ENCODE measurements at regions not wholly inside any gene's neighbourhood (a gene's known extent, or its start where the extent isn't known, plus 50 kb on each side); places are given as distances from the start of the nearest gene placed in this dataset.
"Not testable (repeated sequence)": the region's sequence is repeated elsewhere in the genome, so short reads cannot be mapped to it uniquely, and the experiment has no call there.

DNA sequence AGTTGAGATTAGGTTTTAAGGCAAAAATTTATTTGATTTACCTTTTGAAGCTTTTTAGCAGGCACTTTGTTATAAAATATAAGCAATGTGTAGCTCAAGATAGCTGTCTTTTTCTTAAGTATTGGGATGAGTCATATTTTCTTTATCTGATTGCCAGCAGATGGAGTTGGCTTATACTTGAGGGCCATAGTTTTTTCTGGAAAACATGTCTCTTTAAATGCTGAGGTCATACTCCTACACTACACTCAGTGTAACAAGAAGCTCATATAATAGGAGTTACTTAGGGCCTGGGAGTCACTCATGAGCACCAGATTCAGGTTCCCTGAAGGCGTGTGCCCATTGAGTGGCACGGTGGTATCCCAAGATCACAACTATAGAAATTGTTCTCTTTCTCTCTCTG, 579.8 kb downstream of the EDEM1 start:
- DNase-seq: no peak

DNA sequence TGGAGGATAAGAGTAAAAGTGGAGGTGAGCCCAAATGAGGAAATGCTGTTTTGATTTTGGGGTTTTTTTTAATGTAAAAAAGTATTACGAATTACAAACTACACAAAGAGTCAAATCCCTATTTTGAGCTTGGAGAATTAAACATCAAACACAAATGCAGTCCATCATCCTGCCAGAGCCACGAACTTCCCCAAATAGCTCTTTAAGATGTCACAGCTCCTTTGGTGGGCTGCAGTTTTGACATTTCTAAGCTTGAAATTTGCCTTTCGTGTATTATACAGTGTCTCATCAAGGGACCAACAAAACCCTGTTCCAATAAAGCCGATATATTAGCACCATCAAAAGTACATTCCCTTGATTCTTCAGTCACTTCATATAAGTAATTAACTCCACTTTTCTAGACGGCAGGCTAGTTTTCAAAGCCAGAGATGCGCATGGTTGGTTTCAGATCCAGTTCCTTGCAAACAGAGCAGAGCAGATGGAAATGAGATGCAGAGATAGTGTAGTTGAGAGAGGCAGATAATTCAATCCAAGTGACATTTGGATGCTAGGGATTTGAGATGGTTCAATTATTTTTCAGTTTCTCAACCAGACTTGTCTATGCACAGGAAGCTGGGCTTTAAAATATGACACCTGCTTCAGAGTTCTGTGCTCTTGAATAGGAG, 580.9 kb downstream of the EDEM1 start:
- no peak for DNase-seq

GRCh38 chr3:5769825-5770224, 582.3 kb downstream of the EDEM1 start:
- DNase-seq: no peak

DNA sequence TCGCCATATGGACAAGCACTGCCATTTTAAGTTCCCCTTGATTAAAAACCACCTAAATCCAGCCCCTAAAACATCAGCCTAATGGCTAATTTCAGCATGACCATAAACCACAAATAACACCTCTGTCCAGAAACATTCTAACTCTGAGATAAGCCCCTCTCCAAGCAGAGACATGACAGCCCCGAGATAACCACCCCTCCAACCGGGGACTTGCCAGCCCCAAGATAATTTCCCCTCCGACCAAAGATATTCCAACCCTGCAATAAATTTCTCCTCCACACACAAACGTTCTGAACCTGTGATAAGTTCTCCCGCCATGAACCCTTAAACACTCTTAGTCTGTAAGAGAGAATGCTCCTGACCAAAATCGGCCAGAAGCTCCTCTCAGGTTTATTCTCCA, 586.8 kb downstream of the EDEM1 start:
- no peak for DNase-seq

DNA sequence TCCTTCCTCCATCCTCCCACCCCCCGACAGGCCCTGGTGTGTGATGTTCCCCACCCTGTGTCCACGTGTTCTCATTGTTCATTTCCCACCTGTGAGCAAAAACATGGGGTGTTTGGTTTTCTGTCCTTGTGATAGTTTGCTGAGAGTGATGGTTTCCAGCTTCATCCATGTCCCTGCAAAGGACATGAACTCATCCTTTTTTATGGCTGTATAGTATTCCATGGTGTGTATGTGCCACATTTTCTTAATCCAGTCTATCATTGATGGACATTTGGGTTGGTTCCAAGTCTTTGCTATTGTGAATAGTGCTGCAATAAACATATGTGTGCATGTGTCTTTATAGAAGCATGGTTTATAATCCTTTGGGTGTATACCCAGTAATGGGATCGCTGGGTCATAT, 587.6 kb downstream of the EDEM1 start:
- DNase-seq: not testable (repeated sequence)

GRCh38 chr3:5784690-5785089, 597.2 kb downstream of the EDEM1 start:
- DNase-seq: no peak

- no peak for DNase-seq
Measured at GRCh38 chr3:5787861-5788488, 600.5 kb downstream of the EDEM1 start.

DNA sequence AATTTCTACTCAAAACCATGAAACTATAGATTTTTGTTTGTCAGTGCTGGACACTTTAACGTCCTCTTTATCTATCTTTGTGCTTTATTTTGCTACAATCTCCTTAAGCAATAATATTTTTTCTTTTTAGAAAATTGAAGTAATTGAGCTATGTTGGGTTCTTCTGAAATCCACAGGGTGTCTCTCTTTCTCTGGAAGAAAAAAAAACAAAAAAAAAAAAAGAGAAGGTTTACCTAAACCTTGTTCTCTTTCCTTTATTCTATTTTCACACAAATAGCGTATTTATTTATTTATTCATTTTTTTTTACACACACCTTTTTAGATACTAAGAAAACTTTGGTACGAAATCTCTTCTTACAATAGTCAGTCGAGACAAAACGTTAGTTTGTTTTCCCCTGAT, 601.0 kb downstream of the EDEM1 start:
- DNase-seq: no peak

DNA sequence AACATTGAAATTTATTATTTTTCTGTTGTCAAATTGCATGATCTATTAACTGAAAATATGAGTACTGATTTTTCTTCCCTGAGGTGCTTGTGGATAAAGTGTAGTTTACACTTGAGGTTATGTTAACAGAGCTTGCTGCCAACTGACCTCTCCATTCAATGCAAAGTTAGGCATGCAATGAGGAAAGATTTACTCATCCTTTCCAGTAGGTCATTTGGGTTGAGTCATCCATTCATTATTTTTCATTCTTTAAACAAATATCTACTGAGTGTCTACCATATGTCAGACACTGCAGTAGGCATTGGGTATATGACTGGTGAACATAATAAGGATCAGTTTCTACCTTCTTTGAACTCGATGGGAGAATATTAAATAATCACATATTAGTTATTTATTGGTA, 604.1 kb downstream of the EDEM1 start:
- no peak for DNase-seq

GRCh38 chr3:5796541-5796940, 609.0 kb downstream of the EDEM1 start:
- DNase-seq: no peak

DNA sequence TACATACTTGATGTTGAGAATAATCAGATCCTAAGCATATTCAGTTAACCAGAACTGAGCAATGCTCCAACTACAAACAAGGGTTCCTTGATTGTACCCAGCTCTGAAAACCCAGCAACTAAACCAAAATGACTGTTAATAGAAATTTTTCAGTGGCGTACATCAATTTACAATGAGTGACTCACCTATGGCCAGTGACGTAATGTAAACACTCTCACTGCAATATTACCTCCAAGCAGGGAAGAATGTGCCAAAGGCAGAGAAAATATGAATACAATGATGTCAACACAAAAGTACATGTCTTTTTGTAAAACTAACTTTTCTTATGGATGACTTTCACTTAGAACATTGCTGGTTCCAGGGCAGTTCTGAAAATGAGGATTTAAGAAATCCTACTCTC, 611.3 kb downstream of the EDEM1 start:
- no peak for DNase-seq

- DNase-seq: no peak
Measured at GRCh38 chr3:5799398-5799797, 611.9 kb downstream of the EDEM1 start.

DNA sequence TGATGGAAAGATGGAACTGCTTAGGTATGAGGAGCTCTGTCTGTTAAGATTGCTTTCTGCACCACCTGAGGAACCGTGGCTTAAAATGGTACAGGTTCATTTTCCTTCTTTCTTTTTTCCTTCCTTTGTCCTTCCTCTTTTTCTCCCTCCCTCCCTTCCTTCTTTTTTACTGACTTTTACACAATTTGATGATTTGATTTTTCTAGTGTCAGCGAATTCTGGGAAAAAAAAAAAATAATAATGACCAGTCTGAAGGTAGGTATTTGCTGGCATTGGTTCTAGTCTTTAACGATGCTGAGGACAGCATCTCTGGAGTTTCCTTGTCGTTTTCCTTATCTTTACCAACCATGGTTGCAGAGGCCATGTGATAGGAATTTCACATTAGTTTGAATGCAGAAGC, 613.5 kb downstream of the EDEM1 start:
- DNase-seq: no peak

DNA sequence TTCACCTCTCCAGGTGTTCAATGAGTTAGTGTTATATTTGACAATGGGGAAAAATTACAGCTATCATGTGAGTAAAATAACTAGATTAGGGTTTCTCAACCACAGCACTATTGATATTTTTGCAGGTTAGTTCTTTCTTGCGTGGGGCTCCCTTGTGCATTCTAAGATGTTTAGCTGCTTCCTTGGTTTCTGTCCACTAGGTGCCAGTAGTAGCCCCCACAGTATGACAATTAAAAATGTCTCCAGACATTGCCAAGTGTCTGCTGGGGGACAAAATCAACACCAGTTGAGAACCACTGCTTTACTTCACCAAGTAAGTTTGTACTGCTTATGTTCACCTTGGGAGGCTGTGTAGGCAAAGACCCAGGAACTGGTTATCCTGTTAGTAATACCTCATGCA, 618.7 kb downstream of the EDEM1 start:
- DNase-seq: no peak

GRCh38 chr3:5809586-5810246, 622.2 kb downstream of the EDEM1 start:
- DNase-seq: no peak

DNA sequence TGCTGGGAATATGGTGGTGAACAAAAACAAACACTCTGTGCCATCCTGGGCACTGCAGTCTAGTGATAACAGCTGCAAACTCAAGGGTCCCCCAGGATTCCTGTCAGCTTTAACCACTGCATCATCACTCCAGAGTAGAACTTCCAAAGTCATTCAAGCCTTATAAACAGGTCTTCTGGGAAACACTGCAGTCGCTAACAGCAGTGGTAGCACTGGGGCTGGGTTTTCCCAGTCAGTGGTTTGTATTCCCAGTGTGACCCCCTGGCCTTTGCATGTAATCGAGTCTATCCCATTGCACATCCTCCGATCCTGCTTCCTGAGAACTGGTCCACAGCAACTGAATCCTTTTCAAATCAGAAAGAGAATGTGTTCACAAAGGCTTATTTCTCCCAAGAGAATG, 623.5 kb downstream of the EDEM1 start:
- DNase-seq: no peak

GRCh38 chr3:5813521-5813920, 626.0 kb downstream of the EDEM1 start:
- DNase-seq: no peak

GRCh38 chr3:5822843-5823242, 635.3 kb downstream of the EDEM1 start:
- DNase-seq: no peak

GRCh38 chr3:5826467-5826866, 639.0 kb downstream of the EDEM1 start:
- no peak for DNase-seq

- DNase-seq: no peak
Measured at GRCh38 chr3:5828251-5828650, 640.7 kb downstream of the EDEM1 start.

- DNase-seq: no peak
Measured at GRCh38 chr3:5840056-5840455, 652.5 kb downstream of the EDEM1 start.

GRCh38 chr3:5841599-5841998, 654.1 kb downstream of the EDEM1 start:
- no peak for DNase-seq

- no peak for DNase-seq
Measured at GRCh38 chr3:5846261-5846660, 658.8 kb downstream of the EDEM1 start.

DNA sequence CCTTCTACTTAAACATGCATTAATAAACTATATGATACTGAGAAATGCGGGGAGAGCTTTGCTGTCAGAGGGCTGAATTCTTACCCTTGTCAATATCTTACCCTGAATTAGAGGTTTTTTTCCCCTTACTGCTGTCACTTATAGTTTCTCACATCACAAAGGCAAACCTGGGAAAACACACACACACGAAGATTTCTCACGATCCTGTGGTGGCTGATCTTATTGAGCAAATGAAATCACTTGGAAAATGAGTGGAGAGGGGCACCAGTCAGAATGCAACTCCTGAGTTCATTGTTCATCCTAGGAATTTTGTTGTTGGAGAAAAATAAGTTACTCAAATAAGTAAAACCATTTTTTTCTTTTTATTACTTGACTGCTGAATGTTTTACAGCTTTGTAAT, 673.6 kb downstream of the EDEM1 start:
- DNase-seq: no peak

DNA sequence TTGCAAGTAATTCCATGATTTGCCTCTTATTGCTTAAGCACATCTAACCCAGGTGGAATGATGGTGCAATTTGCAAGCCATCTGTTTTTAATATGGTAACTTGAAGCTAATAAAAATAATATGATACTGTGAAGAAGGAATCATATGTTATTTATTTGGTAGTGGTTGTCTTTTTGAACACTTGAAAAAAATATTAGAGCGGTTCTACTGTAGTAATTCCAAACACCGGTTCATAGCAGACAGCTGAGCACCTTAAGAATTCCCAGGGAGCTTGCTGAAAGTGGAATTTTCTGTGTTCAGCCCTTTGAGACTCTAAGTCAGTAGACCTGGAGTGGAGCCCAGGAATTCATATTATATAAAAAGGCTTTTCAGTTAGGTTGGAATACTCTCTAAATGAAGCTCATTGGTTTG, 687.4 kb downstream of the EDEM1 start:
- no peak for DNase-seq
